ENCODE measurements at regions not wholly inside any gene's neighbourhood (a gene's known extent, or its start where the extent isn't known, plus 50 kb on each side); places are given as distances from the start of the nearest gene placed in this dataset.

DNA sequence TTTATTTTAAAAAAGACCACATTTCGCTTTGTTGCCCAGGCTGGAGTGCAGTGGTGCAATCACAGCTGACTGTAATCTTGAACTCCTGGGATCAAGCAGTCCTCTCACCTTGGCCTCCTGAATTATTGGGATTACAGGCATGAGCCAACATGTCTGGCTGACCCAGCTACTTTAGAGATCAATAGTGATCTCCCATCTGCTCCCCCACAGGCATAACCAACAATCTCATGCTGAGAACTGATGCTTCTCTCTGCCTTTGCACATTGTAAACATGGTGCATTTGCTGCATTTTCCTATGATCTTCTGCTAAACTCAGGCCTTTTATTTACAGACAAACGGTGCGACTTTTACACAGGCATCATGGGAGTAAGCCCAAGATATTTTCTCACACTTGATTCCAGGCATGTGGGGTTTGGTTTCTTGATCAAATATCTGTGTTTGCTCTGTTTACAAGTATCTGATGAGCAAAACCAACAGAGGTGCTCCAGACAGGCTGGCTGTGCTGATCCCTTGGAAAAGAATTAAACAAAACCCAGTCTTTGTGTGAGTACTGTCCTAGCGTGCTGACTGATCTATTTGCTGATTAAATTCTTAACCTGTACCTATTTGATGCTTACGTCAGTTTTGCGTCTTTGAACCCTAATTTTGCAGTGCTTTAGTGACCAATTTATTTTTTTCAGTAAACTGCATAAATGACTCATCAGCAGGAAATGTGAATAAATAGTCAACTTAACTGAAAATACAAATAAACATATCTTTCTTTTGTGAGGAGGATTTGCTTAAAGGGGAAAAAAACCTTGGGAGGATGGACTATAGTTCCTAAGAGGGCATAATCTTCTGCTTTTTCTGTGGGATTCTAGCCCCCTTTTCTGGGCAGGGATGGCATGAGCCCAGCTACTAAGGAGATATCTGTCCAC is 191.7 kb upstream of the NR3C1 start (continued):
- TF ChIP-seq ZNF414 (CRISPR knock-in tag; IDR thresholded peaks at IDR 0.05) (no peak), TRIM22 (IDR thresholded peaks at IDR 0.05) (no peak), EZH2 (conservative IDR thresholded peaks at IDR 0.05; ENCODE audit: low read depth, low read length) (no peak), ZNF335 (CRISPR knock-in tag; IDR thresholded peaks at IDR 0.05) (0 out of 2 replicates have a peak, but pooled peaks have one; percentile 29), ZNF121 (CRISPR knock-in tag; IDR thresholded peaks at IDR 0.05) (no peak), HNRNPH1 (optimal IDR thresholded peaks at IDR 0.05; ENCODE audit: low read depth, low read length) (no peak), HBP1 (CRISPR knock-in tag; IDR thresholded peaks at IDR 0.05; ENCODE audit: low read depth) (no peak), ZBTB4 (CRISPR knock-in tag; IDR thresholded peaks at IDR 0.05; ENCODE audit: borderline replicate concordance) (no peak), JUN (CRISPR knock-in tag; IDR thresholded peaks at IDR 0.05) (0 out of 2 replicates have a peak, but pooled peaks have one; percentile 77), ZHX1 (CRISPR knock-in tag; IDR thresholded peaks at IDR 0.05; ENCODE audit: low read depth) (no peak), KAT2B (IDR thresholded peaks at IDR 0.05; ENCODE audit: borderline replicate concordance, low read depth, low read length) (no peak), ZNF12 (CRISPR knock-in tag; IDR thresholded peaks at IDR 0.05) (0 out of 2 replicates have a peak, but pooled peaks have one; percentile 20), ZNF75D (CRISPR knock-in tag; IDR thresholded peaks at IDR 0.05; ENCODE audit: borderline replicate concordance) (no peak), TOE1 (CRISPR knock-in tag; IDR thresholded peaks at IDR 0.05) (no peak)
- TF ChIP-seq, protein P1, sequence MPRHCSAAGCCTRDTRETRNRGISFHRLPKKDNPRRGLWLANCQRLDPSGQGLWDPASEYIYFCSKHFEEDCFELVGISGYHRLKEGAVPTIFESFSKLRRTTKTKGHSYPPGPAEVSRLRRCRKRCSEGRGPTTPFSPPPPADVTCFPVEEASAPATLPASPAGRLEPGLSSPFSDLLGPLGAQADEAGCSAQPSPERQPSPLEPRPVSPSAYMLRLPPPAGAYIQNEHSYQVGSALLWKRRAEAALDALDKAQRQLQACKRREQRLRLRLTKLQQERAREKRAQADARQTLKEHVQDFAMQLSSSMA (CRISPR knock-in tag; IDR thresholded peaks at IDR 0.05): no peak
- TF ChIP-seq, protein P2, sequence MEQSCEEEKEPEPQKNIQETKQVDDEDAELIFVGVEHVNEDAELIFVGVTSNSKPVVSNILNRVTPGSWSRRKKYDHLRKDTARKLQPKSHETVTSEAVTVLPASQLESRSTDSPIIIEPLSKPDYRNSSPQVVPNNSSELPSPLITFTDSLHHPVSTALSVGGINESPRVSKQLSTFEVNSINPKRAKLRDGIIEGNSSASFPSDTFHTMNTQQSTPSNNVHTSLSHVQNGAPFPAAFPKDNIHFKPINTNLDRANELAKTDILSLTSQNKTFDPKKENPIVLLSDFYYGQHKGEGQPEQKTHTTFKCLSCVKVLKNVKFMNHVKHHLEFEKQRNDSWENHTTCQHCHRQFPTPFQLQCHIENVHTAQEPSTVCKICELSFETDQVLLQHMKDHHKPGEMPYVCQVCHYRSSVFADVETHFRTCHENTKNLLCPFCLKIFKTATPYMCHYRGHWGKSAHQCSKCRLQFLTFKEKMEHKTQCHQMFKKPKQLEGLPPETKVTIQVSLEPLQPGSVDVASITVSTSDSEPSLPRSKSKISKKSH (CRISPR knock-in tag; IDR thresholded peaks at IDR 0.05; ENCODE audit: borderline replicate concordance): no peak

Data from HepG2 (cell line).